Nucleus accumbens (tissue), 56 donors: ENCODE measurements at regions not wholly inside any gene's neighbourhood (a gene's known extent, or its start where the extent isn't known, plus 50 kb on each side); places are given as distances from the start of the nearest gene placed in this dataset.

Source experiments
- DNase-seq, 56 donors: peaks; one replicate each; lab custom pipeline; 2025; lab: John Stamatoyannopoulos, UW

DNA sequence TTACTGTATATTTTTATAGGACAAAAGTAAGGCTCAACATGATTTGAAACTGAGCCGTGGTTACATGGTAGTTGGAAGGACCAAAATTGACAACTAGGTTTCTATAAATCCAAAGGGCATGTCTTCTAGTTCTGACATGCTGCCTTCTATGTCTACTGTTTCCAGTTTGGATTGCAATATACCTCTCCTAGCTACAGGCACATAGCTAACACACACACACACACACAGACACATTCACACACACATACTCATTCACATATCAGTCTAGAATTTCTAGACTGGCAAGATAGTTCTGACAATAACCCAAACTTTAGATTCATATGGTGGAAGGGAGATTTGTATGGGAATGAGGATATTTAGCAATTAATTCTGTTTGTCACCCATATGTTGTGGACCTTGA is 544.8 kb upstream of the CAMK1G start:
- DNase-seq, result no peak

DNA sequence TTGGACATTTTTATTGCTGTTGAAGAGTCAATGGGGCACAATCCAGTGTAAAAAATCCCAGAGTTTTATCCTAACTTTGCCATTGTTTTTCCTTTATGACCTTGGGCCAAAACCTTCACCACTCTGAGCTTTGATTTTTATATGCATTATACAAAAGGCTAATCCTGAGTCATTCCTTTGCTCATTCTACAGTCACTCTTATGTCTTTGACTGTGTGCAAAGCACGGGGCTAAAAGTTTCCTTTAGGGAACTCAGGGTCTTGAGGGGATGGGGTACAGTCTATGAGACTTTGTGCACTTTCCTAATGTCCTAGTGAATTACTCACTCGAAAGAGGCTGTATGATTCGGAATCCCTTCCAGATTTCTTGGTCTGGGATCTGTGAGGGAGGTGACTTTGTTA is 543.2 kb upstream of the CAMK1G start:
- no peak for DNase-seq

DNA sequence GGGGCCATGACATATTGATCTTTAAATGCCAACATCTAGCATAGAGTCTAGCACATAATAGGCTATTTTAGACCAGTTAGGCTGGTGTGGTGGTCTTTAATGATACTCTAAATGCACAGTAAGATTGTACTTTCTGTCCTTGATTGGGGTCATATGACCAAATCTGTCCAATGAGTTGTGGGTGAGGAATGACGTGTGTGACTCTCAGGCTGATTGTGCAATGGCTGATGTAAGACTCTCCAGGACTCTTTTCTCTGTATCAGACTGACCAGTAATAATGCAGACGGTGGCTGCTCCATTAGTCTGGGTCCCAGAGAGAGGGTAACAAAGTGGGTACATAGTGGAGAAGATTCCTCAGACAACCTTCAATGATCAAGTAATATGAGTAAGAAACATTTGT is 541.6 kb upstream of the CAMK1G start:
- DNase-seq, result no peak

DNA sequence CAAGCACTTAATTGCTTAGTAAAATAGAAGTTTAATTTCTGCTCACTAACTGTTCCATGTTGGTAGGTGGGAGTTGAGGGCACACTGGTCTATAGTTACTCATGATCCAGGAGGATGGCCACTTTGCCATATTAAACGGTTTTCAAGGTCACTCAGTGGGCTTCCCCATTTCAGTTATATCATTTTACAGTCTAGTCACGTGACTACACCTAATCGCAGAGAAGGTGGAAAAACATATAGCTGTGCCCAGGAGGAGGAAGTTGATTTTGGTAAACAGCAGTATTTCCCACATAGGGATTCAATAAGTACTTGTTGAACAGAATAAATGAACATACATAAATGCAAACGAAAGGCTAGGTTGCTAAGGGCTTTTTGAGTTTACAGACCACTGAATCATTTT is 541.1 kb upstream of the CAMK1G start:
- no peak for DNase-seq

DNA sequence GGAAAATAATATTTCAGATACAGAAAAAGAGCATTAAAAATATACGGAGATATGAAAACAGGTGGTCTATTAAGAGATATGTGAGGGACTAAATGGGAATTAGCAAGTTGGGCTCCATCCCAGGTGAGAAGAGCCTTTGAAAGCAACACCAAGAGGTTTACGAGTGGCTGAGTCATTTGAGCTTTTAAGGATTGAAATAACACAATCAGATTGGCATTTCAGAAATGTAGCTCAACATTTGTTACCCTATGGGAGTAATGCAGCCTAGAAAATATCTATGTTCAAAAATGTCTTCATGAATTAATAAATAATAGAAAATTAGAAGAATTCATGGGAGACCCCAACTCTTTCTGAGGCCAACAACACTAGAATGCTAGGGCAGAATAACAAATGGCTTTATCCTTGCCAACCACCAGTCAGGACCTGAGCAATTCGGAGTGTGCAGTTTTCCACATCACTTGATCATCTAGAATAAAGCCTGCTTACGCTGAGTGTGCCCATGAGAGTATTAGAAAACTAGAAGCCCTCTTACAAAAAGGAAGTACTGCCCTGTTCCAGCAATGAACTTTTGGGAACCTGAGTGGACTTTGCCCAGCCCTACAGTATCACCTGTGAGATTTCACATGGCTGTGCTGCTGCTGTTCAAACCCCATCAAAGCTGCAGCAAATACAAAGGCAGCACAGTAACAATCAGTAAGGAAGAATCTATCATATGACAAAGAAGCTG is 538.0 kb upstream of the CAMK1G start:
- DNase-seq, result no peak

DNA sequence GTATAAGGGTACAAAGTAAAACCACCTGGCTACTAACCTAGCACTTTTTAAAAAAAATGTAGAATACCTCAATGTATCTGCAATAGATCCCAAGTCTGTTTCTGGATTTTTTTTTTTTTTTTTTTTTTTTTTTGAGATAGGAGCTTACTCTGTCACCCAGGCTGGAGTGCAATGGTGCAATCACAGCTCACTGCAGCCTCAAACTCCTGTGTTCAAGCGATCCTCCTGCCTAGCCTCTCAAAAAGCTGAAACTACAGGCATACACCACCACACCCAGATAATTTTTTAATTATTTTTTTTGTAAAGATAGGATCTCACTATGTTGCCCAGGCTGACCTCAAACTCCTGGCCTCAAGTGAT is 537.5 kb upstream of the CAMK1G start:
- DNase-seq, result no peak

DNA sequence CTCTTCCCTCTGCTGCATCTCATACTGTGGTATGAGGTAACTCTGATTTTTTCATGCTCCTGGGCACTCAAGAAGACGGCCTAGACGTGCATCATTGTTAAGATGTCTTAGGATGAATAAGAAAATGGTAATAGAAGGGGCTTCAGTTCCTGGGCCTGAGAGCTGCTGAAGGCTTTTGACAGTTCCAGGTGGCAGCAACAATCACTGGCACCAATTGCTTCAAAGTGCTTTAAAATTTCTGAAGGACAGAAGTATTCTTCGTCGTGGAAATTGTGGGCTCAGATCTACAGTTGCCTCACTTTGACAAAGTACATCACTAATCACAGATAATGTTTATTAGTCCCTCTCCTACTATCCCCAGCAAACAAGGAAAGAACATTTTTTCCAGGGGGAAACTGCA is 536.6 kb upstream of the CAMK1G start:
- DNase-seq, result no peak

DNA sequence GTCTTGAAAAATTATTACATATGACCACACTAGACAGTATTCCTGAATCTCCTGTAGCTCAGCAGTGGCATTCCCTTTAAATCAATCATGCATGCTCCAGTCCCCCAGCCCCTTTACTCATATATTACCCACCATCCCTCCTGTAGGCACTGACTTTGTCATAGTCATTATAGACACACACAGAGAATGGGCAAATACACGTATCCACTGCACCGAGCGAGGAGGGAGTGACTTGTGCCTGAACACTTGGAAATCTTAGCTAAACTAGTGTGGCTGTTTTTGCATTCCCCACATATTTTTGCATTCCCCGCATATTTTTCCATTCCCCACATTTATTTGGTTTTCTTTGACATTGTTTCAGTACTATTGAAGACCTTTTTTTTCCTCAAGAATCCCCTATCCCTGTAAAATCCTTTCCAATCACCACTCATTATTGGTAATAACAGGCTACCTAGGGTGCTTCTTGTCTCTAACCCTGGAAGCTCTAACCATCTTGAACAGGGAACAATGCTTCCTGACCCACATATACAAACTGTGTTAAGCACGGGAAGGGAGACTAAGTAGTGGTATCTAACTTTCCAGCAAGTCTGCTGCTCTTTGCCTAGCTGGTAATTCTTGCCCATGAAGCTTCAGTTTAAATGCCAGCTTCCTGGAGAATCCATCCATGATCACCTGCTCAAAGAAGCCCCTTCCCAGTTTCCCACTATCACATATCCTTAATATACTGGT is 534.4 kb upstream of the CAMK1G start:
- no peak for DNase-seq

DNA sequence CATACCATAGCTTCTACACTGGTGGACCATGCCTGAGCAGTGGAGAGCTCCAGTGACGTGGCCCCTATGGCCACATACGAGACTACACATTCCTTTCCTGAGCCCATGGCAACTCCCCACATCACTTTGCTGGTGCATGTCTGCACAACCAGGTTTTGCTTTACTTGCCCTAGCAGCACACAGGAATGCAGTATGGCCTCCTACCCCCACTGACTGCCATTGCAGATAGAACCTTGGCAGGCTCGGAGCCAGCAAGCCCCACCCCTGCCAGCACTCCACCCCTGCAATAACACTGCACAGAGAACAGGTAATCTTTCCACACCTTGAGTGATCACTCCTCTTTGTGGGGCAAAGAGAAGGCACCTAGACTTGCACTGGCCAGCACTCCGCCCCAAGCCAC is 531.9 kb upstream of the CAMK1G start:
- DNase-seq, result no peak

DNA sequence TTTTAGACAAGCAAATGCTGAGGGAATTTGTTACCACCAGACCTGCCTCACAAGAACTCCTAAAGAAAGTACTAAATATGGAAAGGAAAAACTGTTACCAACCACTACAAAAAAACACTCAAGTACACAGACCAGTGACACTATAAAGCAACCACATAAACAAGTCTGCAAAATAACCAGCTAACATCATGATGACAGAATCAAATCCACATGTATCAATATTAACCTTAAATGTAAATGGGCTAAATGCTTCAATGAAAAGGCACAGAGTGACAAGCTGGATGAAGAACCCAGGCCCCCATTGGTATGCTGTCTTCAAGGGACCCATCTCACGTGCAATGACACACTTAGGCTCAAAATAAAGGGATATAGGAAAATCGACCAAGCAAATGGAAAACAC is 529.9 kb upstream of the CAMK1G start:
- no peak for DNase-seq

DNA sequence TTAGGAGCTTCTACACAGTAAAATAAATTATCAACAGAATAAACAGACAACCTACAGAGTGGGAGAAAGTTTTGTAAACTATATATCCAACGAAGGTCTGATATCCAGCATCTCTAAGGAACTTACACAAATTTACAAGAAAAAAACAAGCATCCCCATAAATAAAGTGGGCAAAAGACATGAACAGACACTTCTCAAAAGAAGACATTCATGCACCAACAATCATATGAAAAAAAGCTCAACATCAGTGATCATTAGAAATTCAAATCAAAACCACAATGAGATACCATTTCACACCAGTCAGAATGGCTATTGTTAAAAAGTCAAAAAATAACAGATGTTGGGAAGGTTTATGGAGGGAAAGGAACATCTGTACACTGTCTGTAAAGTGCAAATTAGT is 526.4 kb upstream of the CAMK1G start:
- no peak for DNase-seq

DNA sequence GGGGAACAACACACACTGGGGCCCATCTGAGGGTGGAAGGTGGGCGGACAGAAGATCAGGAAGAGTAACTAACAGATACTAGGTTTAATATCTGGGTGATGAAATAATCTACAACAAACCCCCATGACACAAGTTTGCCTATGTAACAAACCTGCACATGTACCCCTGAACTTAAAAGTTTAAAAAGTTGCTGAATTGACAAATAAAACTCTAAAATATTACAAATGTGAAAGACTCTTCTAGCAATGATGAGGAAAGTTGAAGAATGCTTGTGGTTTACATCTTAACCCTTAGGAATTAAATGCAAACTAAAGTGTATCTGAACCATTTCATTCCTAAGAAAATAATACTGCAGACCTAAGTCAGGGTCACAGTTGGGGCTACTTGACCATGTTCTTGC is 525.6 kb upstream of the CAMK1G start:
- no peak for DNase-seq

DNA sequence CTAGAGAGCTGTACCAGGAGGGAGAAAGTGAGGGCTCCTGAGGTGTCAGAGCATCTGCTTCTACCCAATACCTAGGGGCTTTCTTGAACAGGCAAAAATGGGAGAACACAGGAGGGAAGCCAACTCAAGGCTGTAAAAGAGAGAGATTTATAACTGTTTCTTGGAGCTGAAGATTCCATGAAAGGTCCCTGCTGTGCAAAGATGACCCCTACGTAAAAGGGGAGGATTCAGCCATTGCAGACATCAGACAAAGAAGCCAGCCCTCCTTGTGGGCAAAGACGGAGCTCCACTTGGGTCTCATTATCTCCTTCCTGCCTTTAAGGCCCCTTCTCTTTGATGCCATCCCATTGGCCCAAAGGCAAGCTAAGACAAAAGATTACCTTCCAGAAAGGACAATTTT is 524.1 kb upstream of the CAMK1G start:
- no peak for DNase-seq

DNA sequence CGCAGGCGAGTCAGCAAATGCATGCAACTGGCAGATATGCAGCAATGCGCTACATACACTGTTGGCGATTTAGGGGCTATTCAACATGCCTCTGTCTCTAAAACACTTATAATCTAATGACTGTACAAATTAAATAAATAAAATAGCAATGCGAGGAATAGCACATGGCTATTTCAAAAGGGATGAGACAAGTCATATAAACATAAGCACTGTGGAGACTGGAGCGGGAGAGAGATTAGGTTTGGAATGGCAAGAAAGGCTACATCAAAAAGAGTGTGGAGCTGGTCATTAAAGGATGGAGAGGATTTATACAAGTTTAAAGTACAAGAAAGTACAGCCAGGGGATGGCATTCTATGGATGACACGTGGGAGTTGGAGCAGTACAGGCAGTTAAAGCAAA is 523.5 kb upstream of the CAMK1G start:
- no peak for DNase-seq

DNA sequence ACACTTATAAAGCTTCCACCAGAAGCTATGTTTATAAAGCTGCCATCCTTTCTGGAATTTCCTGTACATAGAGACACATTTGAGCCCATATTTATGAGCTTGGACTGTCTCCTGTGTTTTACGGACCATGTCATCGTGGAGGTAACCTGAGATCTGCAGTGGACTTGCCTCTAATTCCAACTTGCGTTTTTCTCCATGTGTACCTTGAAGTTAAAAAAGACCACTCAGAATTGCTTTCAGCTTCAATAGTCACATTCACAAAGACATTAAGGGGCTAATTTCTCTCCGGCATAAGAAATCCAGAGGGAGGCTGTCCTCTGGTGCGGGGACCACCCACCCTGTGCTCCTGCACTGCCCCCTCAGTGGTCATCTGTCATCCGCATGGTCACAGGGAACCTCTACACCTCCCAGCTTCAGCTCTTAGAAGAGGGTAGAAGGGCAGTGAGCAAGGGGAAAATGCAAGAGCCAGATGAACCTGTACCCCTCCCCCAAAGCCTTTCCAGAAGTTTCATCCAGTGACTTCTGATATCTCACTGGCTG is 521.4 kb upstream of the CAMK1G start:
- DNase-seq, result no peak

DNA sequence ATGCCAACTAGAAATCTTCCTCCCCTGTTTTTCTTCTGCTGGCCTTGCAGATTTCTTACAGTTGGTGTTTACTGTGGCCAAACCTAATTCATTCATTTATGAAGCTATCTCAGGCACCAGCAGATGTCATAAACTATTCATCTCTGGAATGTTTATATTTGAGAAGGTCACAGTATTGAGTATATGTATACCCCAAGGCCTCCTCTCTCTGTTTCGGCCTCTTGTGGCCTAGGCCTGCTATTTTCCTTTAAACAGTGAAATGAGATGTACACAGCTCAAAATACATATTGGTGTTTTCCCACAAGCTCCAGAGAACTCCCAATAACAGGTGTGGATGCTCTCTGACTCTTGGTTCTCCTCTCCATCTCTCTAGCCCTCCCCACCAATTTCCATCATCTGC is 520.7 kb upstream of the CAMK1G start:
- DNase-seq, result no peak

DNA sequence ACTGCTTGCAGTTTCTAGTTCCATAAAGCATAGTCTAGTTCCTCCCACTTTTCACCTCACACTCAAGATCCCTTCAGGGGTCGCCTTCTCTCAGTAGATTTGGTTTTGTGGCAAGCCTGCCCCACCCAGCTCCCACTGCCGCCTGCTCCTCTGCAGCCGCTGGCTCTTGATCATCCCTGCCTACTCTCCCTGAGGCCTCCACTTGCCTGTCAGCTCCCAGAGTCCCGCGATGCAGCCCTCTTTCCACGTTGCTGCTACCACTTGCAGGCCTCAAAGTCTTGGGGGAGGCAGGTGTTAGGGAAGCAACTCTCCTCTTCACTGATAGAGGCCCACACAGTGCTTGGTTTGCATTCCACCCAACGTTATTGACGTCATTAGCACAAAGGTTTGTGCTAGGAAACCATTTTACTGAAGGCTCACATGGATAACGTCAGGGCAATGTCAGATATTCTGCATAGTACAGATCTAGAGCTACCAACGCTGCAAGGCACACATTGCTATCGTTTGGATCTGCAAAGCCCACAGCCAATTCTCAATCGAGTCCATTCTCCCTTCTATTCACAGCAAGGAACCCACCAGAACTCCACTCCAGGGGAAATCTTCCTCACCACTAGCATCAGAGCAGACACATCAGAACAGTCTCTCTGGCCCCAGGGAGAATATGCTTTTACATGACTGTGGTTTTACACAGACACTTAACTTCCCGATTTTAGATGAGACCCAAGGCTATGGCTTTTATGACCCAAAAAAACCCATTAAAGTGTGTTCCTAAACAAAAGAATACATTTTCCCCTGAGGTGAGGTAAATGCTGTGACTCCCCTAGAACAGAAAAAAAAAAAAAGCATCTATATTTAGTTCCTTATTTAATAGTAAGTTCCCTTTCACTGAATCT is 519.5 kb upstream of the CAMK1G start:
- DNase-seq, result no peak

DNA sequence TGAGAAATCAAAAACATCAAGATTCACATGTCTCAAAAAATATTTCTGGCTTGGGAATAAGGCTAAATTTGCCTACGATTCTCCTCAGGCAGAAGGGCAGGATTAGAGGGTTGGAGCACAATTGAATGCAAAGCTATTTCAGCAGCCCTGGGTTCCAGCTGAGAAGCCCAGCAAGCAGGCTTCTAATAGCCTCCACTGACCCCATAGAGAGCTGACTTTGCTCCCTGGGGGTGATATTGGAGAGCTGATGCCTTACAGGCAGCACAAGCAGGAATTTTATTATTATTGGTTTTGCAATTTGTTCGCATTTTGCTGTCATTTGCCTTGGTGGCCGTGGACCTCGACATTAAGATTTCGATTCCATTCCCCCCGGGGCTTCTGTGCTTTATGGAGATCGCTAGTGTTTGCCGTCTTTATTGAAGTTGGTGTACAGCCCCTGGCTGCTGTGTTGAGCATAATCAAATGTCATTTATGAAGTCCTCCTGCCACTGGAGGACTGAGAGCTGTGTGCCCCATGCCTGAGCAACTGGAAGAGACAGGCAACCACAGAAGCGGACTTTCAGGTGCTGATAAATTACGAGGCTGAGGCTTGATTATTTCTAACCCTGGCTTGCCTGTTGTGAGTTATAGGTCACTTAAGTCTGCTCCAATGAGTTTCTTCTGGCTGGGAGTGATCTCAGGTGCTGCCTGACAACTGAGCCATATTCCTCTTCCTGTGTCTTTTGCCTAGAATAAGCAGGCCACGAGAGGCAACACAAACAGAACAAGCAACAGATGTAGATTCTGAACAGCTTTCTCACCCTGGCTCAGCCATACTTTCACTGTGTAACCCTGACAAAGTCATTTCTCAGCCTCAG is 518.4 kb upstream of the CAMK1G start:
- DNase-seq, result no peak

DNA sequence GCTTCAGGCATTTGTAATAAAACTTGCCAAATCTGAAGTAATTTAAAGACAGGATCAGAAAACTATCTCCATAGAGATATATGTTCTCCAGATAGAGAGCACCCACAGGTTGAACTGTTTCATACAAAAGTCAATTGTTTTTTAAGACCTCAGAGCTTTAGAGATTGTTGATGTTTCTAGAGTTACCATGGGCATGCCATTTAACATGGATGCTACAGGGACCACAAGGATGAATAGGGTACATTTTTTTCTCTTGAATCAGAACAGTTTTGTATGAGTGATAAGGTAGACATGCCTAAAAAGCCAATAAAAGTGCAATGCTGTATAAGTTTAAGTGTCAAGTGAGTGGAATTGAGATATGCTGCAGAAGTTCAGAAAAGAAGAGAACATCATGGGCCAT is 511.0 kb upstream of the CAMK1G start:
- no peak for DNase-seq

DNA sequence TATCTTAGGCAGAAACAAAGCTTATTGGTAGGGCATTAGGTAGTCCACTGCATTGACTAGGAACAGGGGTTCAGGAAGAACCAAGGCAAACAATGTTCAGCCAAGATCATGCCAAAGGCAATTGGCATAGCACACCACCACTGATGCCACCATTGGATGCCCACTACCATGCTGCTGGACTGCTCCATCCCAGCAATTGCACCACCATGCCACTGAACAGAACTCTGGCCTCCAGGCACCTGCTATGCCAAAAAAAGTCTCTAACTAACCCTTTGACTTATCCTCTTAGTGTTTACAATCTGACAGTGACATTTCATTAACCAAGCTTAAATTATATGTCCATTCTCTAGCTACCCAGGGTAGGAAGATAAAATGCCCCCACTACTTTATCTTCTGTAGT is 509.6 kb upstream of the CAMK1G start:
- no peak for DNase-seq
